Liver (tissue), 7 donors: ENCODE measurements at regions not wholly inside any gene's neighbourhood (a gene's known extent, or its start where the extent isn't known, plus 50 kb on each side); places are given as distances from the start of the nearest gene placed in this dataset.

Source experiments
- DNase-seq: peaks from one replicate; pipeline ENCODE4 v3.0.0-alpha.2; 2017; ENCODE audit warnings: low spot score
- H3K27ac ChIP-seq, 2 donors: one replicate each; pipeline ENCODE4 v1.7.0; 2013; ENCODE audit warnings: inconsistent platforms in 2 of 2, low read length in 2 of 2, control low read depth in 1 of 2, low read depth in 1 of 2, mild to moderate bottlenecking in 1 of 2
- H3K27me3 ChIP-seq, 4 donors: one replicate each; pipeline versions ENCODE4 v1.6.1 to v1.7.0; 2013; ENCODE audit warnings: low read length in 3 of 4, inconsistent platforms in 1 of 4, mild to moderate bottlenecking in 1 of 4, moderate library complexity in 1 of 4; ENCODE audit not compliant: control insufficient read depth in 4 of 4, insufficient read depth in 4 of 4
- H3K36me3 ChIP-seq, 4 donors: one replicate each; pipeline versions ENCODE4 v1.6.1 to v1.7.0; 2013; ENCODE audit warnings: low read length in 3 of 4, mild to moderate bottlenecking in 3 of 4, low read depth in 1 of 4, moderate library complexity in 1 of 4; ENCODE audit not compliant: control insufficient read depth in 4 of 4, insufficient read depth in 3 of 4
- H3K4me1 ChIP-seq, 4 donors: one replicate each; pipeline versions ENCODE4 v1.6.1 to v1.7.0; 2013; ENCODE audit warnings: low read length in 3 of 4, mild to moderate bottlenecking in 3 of 4, moderate library complexity in 1 of 4; ENCODE audit not compliant: control insufficient read depth in 4 of 4, insufficient read depth in 4 of 4
- H3K4me3 ChIP-seq, 3 donors: one replicate each; pipeline versions ENCODE4 v1.6.1 to v1.7.0; 2013; ENCODE audit warnings: low read length in 3 of 3, control low read depth in 1 of 3, low read depth in 1 of 3, mild to moderate bottlenecking in 1 of 3
- H3K9ac ChIP-seq, 2 donors: one replicate each; pipeline ENCODE4 v1.7.0; 2013; ENCODE audit warnings: low read length in 2 of 2, mild to moderate bottlenecking in 2 of 2, moderate library complexity in 2 of 2, control low read depth in 1 of 2, low read depth in 1 of 2
- H3K9me3 ChIP-seq, 4 donors: one replicate each; pipeline versions ENCODE4 v1.6.1 to v1.7.0; 2013; ENCODE audit warnings: low read length in 3 of 4; ENCODE audit not compliant: control insufficient read depth in 4 of 4
- GABPA ChIP-seq, 2 donors: IDR thresholded peaks in 1 of 2; conservative IDR thresholded peaks in 1 of 2; 2 replicates each; pipeline ENCODE4 v1.6.1; 2016; ENCODE audit warnings: antibody characterized with exemption in 2 of 2, mild to moderate bottlenecking in 1 of 2, moderate library complexity in 1 of 2
- HNF4G ChIP-seq: IDR thresholded peaks from 2 replicates; pipeline ENCODE4 v1.6.1; 2016; ENCODE audit warnings: antibody characterized with exemption
- JUND ChIP-seq, 2 donors: IDR thresholded peaks; 2 replicates each; pipeline ENCODE4 v1.6.1; 2016; ENCODE audit warnings: antibody characterized with exemption in 2 of 2
- NR2F2 ChIP-seq: IDR thresholded peaks from 2 replicates; pipeline ENCODE4 v1.6.1; 2016; ENCODE audit warnings: antibody characterized with exemption
- RAD21 ChIP-seq, 2 donors: IDR thresholded peaks; 2 replicates each; pipeline ENCODE4 v1.6.1; 2016; ENCODE audit warnings: antibody characterized with exemption in 2 of 2, mild to moderate bottlenecking in 2 of 2
- SP1 ChIP-seq: IDR thresholded peaks from 2 replicates; pipeline ENCODE4 v1.6.1; 2018; ENCODE audit warnings: antibody characterized with exemption, mild to moderate bottlenecking
- WGBS: extraction: QIAGEN DNeasy Blood & Tissue Kit; methylation state at CpG from one replicate; pipeline ENCODE4 v1.1.7; 2013; 5-methylcytosine and 5-hydroxymethylcytosine counted together
- TF ChIP-seq, protein P1 (sequence below): IDR thresholded peaks from 2 replicates; pipeline ENCODE4 v1.6.1; 2016; ENCODE audit warnings: antibody characterized with exemption
- TF ChIP-seq, protein P2 (sequence below): IDR thresholded peaks from 2 replicates; pipeline ENCODE4 v1.6.1; 2016; ENCODE audit warnings: antibody characterized with exemption
- donor health status: healthy.
- donor health status: healthy.
- donor health status: healthy.
- donor health status: healthy.

DNA sequence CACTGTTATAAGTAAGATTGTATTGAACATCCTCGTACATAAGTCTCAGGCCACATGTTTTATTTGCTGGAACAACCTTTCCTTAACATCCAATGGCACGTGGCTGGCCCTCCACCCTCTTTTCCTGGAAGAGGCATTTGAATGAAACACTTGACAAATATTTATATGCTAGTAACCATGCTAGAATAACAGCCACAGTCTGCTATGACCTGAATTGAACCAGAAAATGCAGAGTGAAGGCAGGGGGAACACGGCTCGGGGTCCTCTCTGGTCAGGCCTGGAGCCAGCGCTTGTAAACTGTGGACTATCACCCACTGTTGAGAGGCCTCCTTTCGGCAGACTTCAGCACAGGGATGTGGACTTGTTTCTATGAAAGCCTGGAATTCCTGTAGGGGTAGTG lies 198.2 kb upstream of the COPS8 start:
- no peak for TF ChIP-seq SP1
- TF ChIP-seq, protein P1, sequence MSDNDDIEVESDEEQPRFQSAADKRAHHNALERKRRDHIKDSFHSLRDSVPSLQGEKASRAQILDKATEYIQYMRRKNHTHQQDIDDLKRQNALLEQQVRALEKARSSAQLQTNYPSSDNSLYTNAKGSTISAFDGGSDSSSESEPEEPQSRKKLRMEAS: no peak
- TF ChIP-seq JUND (IDR thresholded peaks at IDR 0.05): no peak
- TF ChIP-seq HNF4G: no peak
- no peak for TF ChIP-seq GABPA (IDR thresholded peaks at IDR 0.05 in 1 of 2, conservative IDR thresholded peaks at IDR 0.05 in 1 of 2)
- 75% methylated on average over 6 of the region's 6 CpGs for WGBS
- no peak for DNase-seq
- Histone ChIP-seq H3K4me1 (peaks cover 0 to 6% (median 2%) of the 10 kb centered on the region in 4 donors), H3K36me3 (no peaks in the 10 kb centered on the region), H3K9me3 (no peaks in the 10 kb centered on the region), H3K27ac (peak overlapping the region; percentile 39 to 44), H3K9ac (no peak overlapping the region), H3K4me3 (no peak overlapping the region), H3K27me3 (no peaks in the 10 kb centered on the region)

GRCh38 chr2:236887953-236888793 lies 197.5 kb upstream of the COPS8 start:
- H3K36me3 ChIP-seq: no peaks in the 10 kb centered on the region
- no peak for TF ChIP-seq NR2F2

DNA sequence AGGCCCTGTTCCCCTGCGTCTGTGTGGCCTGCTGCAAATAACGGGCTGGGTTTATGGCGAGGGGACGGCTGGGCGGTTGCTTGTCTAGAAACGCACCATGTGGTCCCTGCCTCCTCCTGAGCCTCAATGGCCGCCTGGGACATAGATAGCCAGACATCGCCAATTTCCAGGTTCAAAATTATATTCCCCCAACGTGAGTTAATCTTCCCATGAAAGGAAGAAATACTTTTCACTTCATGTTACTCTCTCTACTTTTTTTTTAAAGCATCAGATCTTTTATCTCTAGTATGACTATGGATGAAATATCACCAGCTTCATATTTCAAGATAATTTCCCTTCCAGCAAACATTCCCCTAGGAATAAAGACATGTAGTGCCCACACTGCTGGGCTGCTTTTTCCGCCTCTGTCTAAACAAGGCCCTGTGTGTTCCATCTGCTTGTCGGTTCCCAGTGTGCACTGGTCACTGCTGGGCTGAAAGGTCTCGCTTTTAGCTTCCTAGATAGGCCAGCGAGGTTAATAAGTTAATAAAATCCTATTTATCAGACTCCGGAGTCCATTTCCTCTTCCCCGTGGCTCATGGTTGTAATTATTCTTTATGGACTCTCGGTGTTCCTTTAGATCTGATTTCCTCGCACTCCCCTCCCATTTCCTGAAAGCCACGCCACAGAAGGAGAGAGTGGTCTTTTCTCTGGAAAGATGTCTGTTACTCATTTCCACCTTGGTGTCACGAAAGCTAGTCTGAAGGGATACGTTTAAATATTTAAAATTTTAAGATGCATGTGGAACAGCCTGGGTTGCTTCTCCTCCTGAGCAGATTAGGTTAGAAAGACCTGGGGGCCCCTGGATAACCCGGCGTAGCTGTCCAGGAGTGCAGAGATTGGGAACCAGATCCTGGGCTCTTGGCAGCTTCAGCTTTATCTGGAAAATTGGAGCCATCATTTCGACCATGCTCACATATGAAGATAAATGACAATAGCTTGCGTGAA lies 196.6 kb upstream of the COPS8 start:
- Histone ChIP-seq H3K9ac (no peak overlapping the region), H3K4me1 (peaks cover 0 to 6% (median 2%) of the 10 kb centered on the region in 4 donors), H3K36me3 (no peaks in the 10 kb centered on the region), H3K4me3 (no peak overlapping the region), H3K9me3 (no peaks in the 10 kb centered on the region), H3K27me3 (no peaks in the 10 kb centered on the region), H3K27ac (peak overlapping the region; percentile 23 to 39)
- WGBS: 79% methylated on average over 24 of the region's 24 CpGs
- TF ChIP-seq NR2F2 (peak; percentile 96), RAD21 (IDR thresholded peaks at IDR 0.05) (peak in 1 of 2 donors; percentile 43)
- TF ChIP-seq, protein P2, sequence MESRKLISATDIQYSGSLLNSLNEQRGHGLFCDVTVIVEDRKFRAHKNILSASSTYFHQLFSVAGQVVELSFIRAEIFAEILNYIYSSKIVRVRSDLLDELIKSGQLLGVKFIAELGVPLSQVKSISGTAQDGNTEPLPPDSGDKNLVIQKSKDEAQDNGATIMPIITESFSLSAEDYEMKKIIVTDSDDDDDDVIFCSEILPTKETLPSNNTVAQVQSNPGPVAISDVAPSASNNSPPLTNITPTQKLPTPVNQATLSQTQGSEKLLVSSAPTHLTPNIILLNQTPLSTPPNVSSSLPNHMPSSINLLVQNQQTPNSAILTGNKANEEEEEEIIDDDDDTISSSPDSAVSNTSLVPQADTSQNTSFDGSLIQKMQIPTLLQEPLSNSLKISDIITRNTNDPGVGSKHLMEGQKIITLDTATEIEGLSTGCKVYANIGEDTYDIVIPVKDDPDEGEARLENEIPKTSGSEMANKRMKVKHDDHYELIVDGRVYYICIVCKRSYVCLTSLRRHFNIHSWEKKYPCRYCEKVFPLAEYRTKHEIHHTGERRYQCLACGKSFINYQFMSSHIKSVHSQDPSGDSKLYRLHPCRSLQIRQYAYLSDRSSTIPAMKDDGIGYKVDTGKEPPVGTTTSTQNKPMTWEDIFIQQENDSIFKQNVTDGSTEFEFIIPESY: no peak
- no peak for DNase-seq

More at GRCh38 chr2:236887953-236888793, 197.5 kb upstream of the COPS8 start:
- Histone ChIP-seq H3K27me3 (no peaks in the 10 kb centered on the region), H3K9ac (no peak overlapping the region), H3K4me1 (peaks cover 0 to 6% (median 2%) of the 10 kb centered on the region in 4 donors), H3K27ac (peak overlapping the region; percentile 39 to 44), H3K9me3 (no peaks in the 10 kb centered on the region), H3K4me3 (no peak overlapping the region)
- WGBS: 92% methylated on average over 15 of the region's 15 CpGs
- no peak for DNase-seq
